Stomach (tissue), 4 donors: ENCODE measurements at regions not wholly inside any gene's neighbourhood (a gene's known extent, or its start where the extent isn't known, plus 50 kb on each side); places are given as distances from the start of the nearest gene placed in this dataset.

Source experiments
- EP300 ChIP-seq: sonication (generic); formaldehyde crosslinking; IDR thresholded peaks from one replicate; pipeline ENCODE4 v1.6.1; 2017; ENCODE audit warnings: antibody characterized with exemption
- POLR2A ChIP-seq, 4 donors: fragments of 450-650 bp; IDR thresholded peaks; one replicate each; pipeline ENCODE4 v1.6.1; 2016; ENCODE audit warnings: antibody characterized with exemption in 4 of 4, control low read depth in 2 of 4, mild to moderate bottlenecking in 1 of 4, moderate library complexity in 1 of 4
- POLR2AphosphoS5 ChIP-seq, 3 donors: sonication (generic); formaldehyde crosslinking; IDR thresholded peaks; one replicate each; pipeline ENCODE4 v1.6.1; 2016; ENCODE audit warnings: antibody characterized with exemption in 3 of 3
- TF ChIP-seq, protein P1 (sequence below), 7 experiments: fragments of 450-650 bp in 4 of 7; fragments of 200-600 bp in 3 of 7; sonication (generic) in 3 of 7; IDR thresholded peaks; one replicate each; pipeline ENCODE4 v1.5.1; 2016 to 2019; ENCODE audit warnings: antibody characterized with exemption in 7 of 7, control low read depth in 2 of 7, mild to moderate bottlenecking in 1 of 7

DNA sequence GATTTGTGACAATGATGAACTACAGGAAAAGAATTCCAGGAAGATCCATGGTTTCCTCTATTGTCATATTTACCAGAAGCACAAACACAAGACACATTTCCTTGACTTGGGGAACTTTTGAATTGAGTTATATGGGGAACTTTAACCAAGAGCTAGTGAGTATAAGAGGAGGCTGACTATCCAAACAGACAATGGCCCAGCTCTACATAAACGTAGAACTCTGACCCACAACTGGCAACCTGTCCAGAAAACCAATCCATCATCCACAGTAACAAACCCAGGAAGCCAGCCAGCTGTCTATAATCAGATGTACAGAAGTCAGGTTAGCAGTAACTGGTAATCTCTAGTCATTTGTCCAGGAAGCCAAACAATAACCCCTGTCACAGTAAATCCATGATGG is 167.0 kb upstream of the CPEB2 start:
- TF ChIP-seq EP300 (no peak), POLR2A (IDR thresholded peaks at IDR 0.05) (no peak), POLR2AphosphoS5 (IDR thresholded peaks at IDR 0.05) (no peak)
- TF ChIP-seq, protein P1, sequence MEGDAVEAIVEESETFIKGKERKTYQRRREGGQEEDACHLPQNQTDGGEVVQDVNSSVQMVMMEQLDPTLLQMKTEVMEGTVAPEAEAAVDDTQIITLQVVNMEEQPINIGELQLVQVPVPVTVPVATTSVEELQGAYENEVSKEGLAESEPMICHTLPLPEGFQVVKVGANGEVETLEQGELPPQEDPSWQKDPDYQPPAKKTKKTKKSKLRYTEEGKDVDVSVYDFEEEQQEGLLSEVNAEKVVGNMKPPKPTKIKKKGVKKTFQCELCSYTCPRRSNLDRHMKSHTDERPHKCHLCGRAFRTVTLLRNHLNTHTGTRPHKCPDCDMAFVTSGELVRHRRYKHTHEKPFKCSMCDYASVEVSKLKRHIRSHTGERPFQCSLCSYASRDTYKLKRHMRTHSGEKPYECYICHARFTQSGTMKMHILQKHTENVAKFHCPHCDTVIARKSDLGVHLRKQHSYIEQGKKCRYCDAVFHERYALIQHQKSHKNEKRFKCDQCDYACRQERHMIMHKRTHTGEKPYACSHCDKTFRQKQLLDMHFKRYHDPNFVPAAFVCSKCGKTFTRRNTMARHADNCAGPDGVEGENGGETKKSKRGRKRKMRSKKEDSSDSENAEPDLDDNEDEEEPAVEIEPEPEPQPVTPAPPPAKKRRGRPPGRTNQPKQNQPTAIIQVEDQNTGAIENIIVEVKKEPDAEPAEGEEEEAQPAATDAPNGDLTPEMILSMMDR (IDR thresholded peaks at IDR 0.05), result no peak
